Endothelial cell of umbilical vein (primary cell): ENCODE measurements at regions not wholly inside any gene's neighbourhood (a gene's known extent, or its start where the extent isn't known, plus 50 kb on each side); places are given as distances from the start of the nearest gene placed in this dataset.

Experiments used
- BruUV-seq: library from RNA; stranded (reverse); fragments of 400-500 nt; replicated peaks from 2 replicates; lab custom pipeline; 2021; lab: Mats Ljungman, UMichigan
- CTCF ChIA-PET: fragments of 300-600, 350-600 bp; sonication (Branson Sonifier 250); formaldehyde crosslinking; loops from one replicate; lab custom pipeline; 2021; ENCODE audit warnings: antibody characterized with exemption, inconsistent platforms; lab: Charles Lee
- POLR2A ChIA-PET: fragments of 300-600, 350-600 bp; sonication (Branson Sonifier 250); formaldehyde crosslinking; loops from one replicate; lab custom pipeline; 2021; ENCODE audit warnings: antibody characterized with exemption, inconsistent platforms; lab: Charles Lee
- DNase-seq: peaks from one replicate; pipeline ENCODE4 v3.0.0-alpha.2; 2011; ENCODE audit warnings: low read depth, low spot score
- FAIRE-seq: peaks from 2 replicates; lab custom pipeline; 2011; peaks lifted over from hg19 to GRCh38; lab: Jason Lieb, UNC
- H2AFZ ChIP-seq: 2 replicates; pipeline ENCODE4 v1.6.0; 2012; ENCODE audit warnings: low read depth, low read length, control low read depth, inconsistent platforms
- H3K27ac ChIP-seq: 2 replicates; pipeline ENCODE4 v1.5.1; 2011; ENCODE audit warnings: low read depth, mild to moderate bottlenecking, control low read depth, low read length, moderate library complexity; ENCODE audit not compliant: insufficient read depth
- H3K27me3 ChIP-seq, 2 experiments: 2 replicates each; pipeline versions ENCODE4 v1.6.0 to v1.6.1; 2011; ENCODE audit warnings: low read length in 2 of 2, mixed read lengths in 1 of 2; ENCODE audit not compliant: control insufficient read depth in 2 of 2, insufficient read depth in 2 of 2
- H3K36me3 ChIP-seq, 2 experiments: 2 replicates in 1 of 2; 3 replicates in 1 of 2; pipeline ENCODE4 v1.5.1; 2011; ENCODE audit warnings: low read length in 2 of 2, mild to moderate bottlenecking in 1 of 2, moderate library complexity in 1 of 2; ENCODE audit not compliant: control insufficient read depth in 2 of 2, insufficient read depth in 2 of 2; ENCODE audit errors: extremely low read depth in 1 of 2
- H3K4me1 ChIP-seq: 3 replicates; pipeline ENCODE4 v1.5.1; 2011; ENCODE audit warnings: mild to moderate bottlenecking, low read length; ENCODE audit not compliant: control insufficient read depth, insufficient read depth; ENCODE audit errors: extremely low read depth
- H3K4me2 ChIP-seq: 2 replicates; pipeline ENCODE4 v1.6.1; 2011; ENCODE audit warnings: low read length, control low read depth, mixed read lengths; ENCODE audit not compliant: insufficient read depth
- H3K4me3 ChIP-seq, 3 experiments: fragments of 200-600 bp in 1 of 3; sonication (generic), shearing (Covaris generic) in 1 of 3; replicated peaks in 1 of 3; 2 replicates each; pipeline ENCODE4 v1.5.1; 2011 to 2016; ENCODE audit warnings: control low read depth in 3 of 3, low read length in 3 of 3, mild to moderate bottlenecking in 2 of 3, inconsistent platforms in 1 of 3, low read depth in 1 of 3, moderate library complexity in 1 of 3; ENCODE audit not compliant: insufficient read depth in 1 of 3
- H3K79me2 ChIP-seq: 2 replicates; pipeline ENCODE4 v1.6.0; 2012; ENCODE audit warnings: low read length, inconsistent platforms; ENCODE audit not compliant: control insufficient read depth, insufficient read depth
- H3K9ac ChIP-seq: replicated peaks from 2 replicates; pipeline ENCODE3; 2011; ENCODE audit warnings: low read length, control low read depth; ENCODE audit not compliant: insufficient read depth; ENCODE audit errors: extremely low read depth
- H3K9me1 ChIP-seq: replicated peaks from 3 replicates; pipeline ENCODE4 v1.6.0; 2011; ENCODE audit warnings: mild to moderate bottlenecking, low read length; ENCODE audit not compliant: control insufficient read depth, insufficient read depth; ENCODE audit errors: extremely low read depth
- H3K9me3 ChIP-seq: replicated peaks from 2 replicates; pipeline ENCODE4 v1.5.1; 2012; ENCODE audit warnings: low read length, inconsistent platforms; ENCODE audit not compliant: control insufficient read depth, insufficient read depth
- H4K20me1 ChIP-seq: replicated peaks from 2 replicates; pipeline ENCODE3; 2011; ENCODE audit warnings: mild to moderate bottlenecking, low read length; ENCODE audit not compliant: control insufficient read depth, insufficient read depth; ENCODE audit errors: extremely low read depth
- CTCF ChIP-seq, 2 donors: IDR thresholded peaks; 1 replicate in 1 of 2; 2 replicates in 1 of 2; pipeline ENCODE4 v1.5.1; 2011; ENCODE audit warnings: low read length in 2 of 2, mild to moderate bottlenecking in 2 of 2, moderate library complexity in 2 of 2, control low read depth in 1 of 2, inconsistent platforms in 1 of 2, low read depth in 1 of 2; ENCODE audit not compliant: insufficient read depth in 1 of 2; ENCODE audit errors: extremely low read depth in 1 of 2
- EZH2 ChIP-seq: IDR thresholded peaks from 2 replicates; pipeline ENCODE4 v1.6.1; 2012; ENCODE audit warnings: borderline replicate concordance, low read depth, mild to moderate bottlenecking, moderate library complexity, low read length, inconsistent platforms; ENCODE audit not compliant: severe bottlenecking
- FOS ChIP-seq: IDR thresholded peaks from 2 replicates; pipeline ENCODE4 v1.6.1; 2011; ENCODE audit warnings: mild to moderate bottlenecking, low read length, moderate library complexity, borderline replicate concordance; ENCODE audit not compliant: insufficient read depth
- GATA2 ChIP-seq: IDR thresholded peaks from 2 replicates; pipeline ENCODE4 v1.7.0; 2011; ENCODE audit warnings: low read depth, mild to moderate bottlenecking, moderate library complexity, mixed read lengths, low read length; ENCODE audit not compliant: insufficient read length, insufficient read depth
- JUN ChIP-seq: IDR thresholded peaks from 2 replicates; pipeline ENCODE4 v1.6.1; 2011; ENCODE audit warnings: borderline replicate concordance, low read depth; ENCODE audit not compliant: insufficient read length, insufficient read depth
- MAX ChIP-seq: IDR thresholded peaks from 2 replicates; pipeline ENCODE4 v1.6.1; 2011; ENCODE audit not compliant: insufficient read depth, insufficient read length
- MYC ChIP-seq: IDR thresholded peaks from one replicate; pipeline ENCODE4 v1.6.1; 2011; ENCODE audit warnings: mild to moderate bottlenecking, low read depth, low read length
- POLR2A ChIP-seq: IDR thresholded peaks from 2 replicates; pipeline ENCODE4 v1.6.1; 2012; ENCODE audit warnings: low read depth, mild to moderate bottlenecking, control low read depth, low read length
- POLR2AphosphoS5 ChIP-seq: IDR thresholded peaks from 2 replicates; pipeline ENCODE4 v1.6.1; 2012; ENCODE audit warnings: low read depth, mild to moderate bottlenecking, control low read depth, low read length, moderate library complexity; ENCODE audit not compliant: insufficient read depth
- dilution Hi-C: fragments of 300-500 bp; cut with MboI; formaldehyde crosslinking; loops from one replicate; pipeline ENCODE4 v1.15.0; 2019; ENCODE audit warnings: low sequenced_read_pairs; ENCODE audit not compliant: extremely low pct_ligation_motif_present
- intact Hi-C: fragments of 100-400 bp; cut with micrococcal nuclease; formaldehyde crosslinking; loops from one replicate; pipeline ENCODE4 v1.10.0; 2022

- dilution Hi-C loops = no loop called here
- no peak for TF ChIP-seq MAX
- no peaks in the 10 kb centered on the region for H3K9me1 ChIP-seq
These were observed 214.0 kb downstream of the KLF5 start for GRCh38 chr13:73272831-73273230.

GRCh38 chr13:73268306-73268705 is 209.5 kb downstream of the KLF5 start:
- Histone ChIP-seq H3K9me1 (no peaks in the 10 kb centered on the region), H3K27me3 (peaks cover 0 to 2% of the 10 kb centered on the region in 2 experiments), H4K20me1 (no peaks in the 10 kb centered on the region), H3K27ac (no peak overlapping the region), H2AFZ (no peak overlapping the region), H3K4me3 (no peak overlapping the region), H3K4me1 (no peaks in the 10 kb centered on the region), H3K36me3 (no peaks in the 10 kb centered on the region), H3K9ac (no peak overlapping the region), H3K9me3 (no peaks in the 10 kb centered on the region), H3K4me2 (no peak overlapping the region), H3K79me2 (no peaks in the 10 kb centered on the region)
- TF ChIP-seq MYC (no peak), JUN (no peak), POLR2AphosphoS5 (no peak), EZH2 (no peak), FOS (no peak), POLR2A (no peak), MAX (no peak), GATA2 (no peak), CTCF (IDR thresholded peaks at IDR 0.05; ENCODE audit: extremely low read depth in 1 of 2, insufficient read depth in 1 of 2, low read depth in 1 of 2, low read length in 2 of 2) (no peak)
- ChIA-PET CTCF (no interaction called here), POLR2A (no interaction called here)
- no peak for DNase-seq
- BruUV-seq = no TSS peak
- dilution Hi-C loops (no loop called here), intact Hi-C loops (no loop called here)
- no peak for FAIRE-seq

More at GRCh38 chr13:73272831-73273230, 214.0 kb downstream of the KLF5 start:
- Histone ChIP-seq H2AFZ (no peak overlapping the region), H3K4me2 (no peak overlapping the region), H3K9ac (no peak overlapping the region), H3K27me3 (no peaks in the 10 kb centered on the region), H3K79me2 (no peaks in the 10 kb centered on the region), H3K9me3 (no peaks in the 10 kb centered on the region), H3K4me1 (no peaks in the 10 kb centered on the region), H3K27ac (no peak overlapping the region), H4K20me1 (no peaks in the 10 kb centered on the region), H3K4me3 (no peak overlapping the region), H3K36me3 (no peaks in the 10 kb centered on the region)
- FAIRE-seq (no peak), DNase-seq (no peak)
- ChIA-PET POLR2A (no interaction called here), CTCF (interaction anchor here (1.2 kb wide), 1 partner anchor 9 kb away, joined by 4 read pairs; no protein-coding TSS in a partner anchor)
- intact Hi-C loops = no loop called here
- no TSS peak for BruUV-seq
